ENCODE measurements at regions not wholly inside any gene's neighbourhood (a gene's known extent, or its start where the extent isn't known, plus 50 kb on each side); places are given as distances from the start of the nearest gene placed in this dataset.

- TF ChIP-seq CTCF (IDR thresholded peaks at IDR 0.05) (no peak), POLR2A (IDR thresholded peaks at IDR 0.05) (no peak)
Observed at GRCh38 chr1:95924684-95925083, 690.7 kb downstream of the RWDD3 start.
